HG03439 (cell line): ENCODE measurements at regions not wholly inside any gene's neighbourhood (a gene's known extent, or its start where the extent isn't known, plus 50 kb on each side); places are given as distances from the start of the nearest gene placed in this dataset.
"Not testable (repeated sequence)": the region's sequence is repeated elsewhere in the genome, so short reads cannot be mapped to it uniquely, and the experiment has no call there.

Experiments
- ATAC-seq: cut with Tn5 transposase; IDR thresholded peaks from one replicate; pipeline ENCODE4 v1.9.1; 2021; ENCODE audit warnings: mild to moderate bottlenecking, moderate library complexity; ENCODE audit not compliant: unreplicated experiment

GRCh38 chr4:9702019-9702418 lies 79.4 kb upstream of the DRD5 start:
- not testable (repeated sequence) for ATAC-seq

GRCh38 chr4:9702696-9703095 lies 78.7 kb upstream of the DRD5 start:
- ATAC-seq: not testable (repeated sequence)

- no peak for ATAC-seq
Measured at GRCh38 chr4:9703391-9703790, 78.0 kb upstream of the DRD5 start.

DNA sequence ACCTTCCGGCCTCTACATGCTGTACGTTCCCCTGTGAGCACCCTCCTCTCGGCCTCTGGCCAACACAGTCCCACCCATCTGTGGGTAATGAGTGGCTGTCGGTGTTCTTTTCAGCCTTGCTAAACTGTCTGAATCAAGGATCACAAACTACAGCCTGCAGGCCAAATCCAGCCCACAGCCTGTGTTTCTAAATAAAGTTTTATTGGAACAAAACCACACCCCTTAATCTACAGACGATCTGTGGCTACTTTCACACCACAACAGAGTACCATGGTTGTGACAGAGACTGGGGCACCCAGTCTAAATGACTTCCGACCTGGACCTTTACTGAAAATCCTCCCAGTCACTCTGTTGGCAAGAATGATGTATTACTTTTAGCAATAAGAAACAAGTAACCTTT lies 77.3 kb upstream of the DRD5 start:
- not testable (repeated sequence) for ATAC-seq

DNA sequence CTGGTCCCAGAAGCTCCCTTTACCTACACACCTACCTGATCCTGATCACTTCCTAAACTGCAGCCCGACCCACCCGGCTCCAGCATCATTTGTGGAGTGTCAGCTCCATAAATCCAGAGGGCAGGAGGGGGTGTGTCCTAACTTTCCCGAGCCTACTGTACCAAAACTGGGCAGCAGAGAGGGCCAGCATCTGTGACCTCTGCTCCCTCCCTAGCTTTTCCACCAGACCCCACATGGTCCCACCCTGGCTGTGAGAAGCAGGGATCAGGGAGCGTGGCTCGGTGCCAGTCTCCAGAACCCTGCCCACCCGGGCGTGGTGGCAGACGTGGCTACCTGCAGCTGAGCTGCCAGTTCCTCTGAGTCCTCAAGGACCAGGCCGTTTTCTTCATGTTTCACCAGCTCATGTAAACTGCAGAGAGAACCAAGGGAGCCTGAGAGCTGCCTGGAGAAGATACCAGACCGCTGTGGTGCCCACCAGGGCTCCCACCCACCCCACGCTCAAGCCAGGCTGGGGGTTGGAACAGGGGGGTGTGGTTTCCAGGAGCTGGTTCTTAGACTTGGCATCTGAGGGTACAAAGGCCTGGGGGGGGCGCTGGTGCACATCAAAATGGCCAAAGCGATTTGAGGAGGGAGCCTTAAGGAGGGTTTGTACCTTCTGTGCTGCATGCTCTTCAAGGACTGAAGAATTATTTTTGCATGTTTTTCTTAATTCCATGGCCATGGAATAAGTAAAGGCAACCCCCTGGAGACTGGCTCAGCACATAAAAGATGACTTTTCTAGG lies 76.7 kb upstream of the DRD5 start:
- no peak for ATAC-seq

GRCh38 chr4:9707281-9707680 lies 74.2 kb upstream of the DRD5 start:
- ATAC-seq: not testable (repeated sequence)

DNA sequence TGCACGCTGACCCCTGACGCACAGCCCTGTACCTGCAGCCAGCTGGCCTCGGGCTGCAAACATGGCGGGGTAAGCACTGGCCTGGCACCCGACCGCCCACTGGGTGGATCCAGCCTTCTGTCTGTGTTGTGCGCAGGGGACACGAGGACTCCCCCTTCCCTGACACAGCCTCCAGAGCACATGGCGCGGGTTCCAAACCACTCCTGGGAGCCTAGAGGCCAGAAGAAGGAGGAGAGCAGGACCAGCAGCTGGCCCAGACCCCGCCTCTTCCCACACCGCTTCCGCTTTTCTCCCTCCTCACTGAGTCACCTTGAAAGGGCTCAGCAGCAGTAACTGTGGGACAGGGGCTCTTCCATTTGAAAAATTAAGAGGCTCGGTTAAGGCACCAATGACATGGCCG lies 73.5 kb upstream of the DRD5 start:
- ATAC-seq: not testable (repeated sequence)

DNA sequence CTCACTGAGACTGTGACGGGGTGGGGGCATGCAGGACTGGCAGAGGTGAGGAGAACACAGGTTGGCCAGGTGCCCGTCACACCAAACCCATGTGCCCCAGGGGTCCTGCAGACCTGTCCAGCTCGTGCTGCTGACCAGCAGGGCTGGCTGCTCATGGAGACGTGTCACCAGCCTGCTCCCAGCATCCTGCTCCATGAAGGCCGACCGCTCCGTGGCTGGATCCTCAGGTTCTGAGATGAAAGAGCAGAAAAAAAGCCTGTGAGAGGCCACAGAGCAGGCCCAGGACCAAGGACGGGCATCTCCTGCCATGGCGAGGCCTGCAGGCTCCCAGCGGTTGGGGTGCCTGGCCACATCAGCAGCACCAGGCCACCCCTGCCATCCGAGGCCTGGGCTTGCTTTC lies 71.7 kb upstream of the DRD5 start:
- no peak for ATAC-seq

DNA sequence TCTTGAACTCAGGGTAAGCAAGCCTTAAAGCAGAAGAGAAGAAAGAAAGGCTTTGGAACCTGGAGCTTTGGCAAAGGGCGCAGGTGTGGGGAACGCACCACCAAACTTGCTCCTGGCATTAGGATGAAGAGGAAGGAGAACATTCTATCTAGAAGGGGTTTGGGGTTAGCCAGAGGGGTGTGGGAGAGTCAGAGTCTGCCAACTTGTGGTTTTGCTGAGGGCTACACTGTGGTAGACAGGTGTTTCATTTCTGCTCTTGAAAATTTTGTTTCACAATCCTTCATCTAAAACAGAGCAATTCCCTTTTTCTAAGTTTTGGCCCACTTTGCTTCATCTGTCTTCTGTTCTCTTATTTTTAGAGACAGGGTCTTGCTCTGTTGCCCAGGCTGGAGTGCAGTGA lies 66.2 kb upstream of the DRD5 start:
- not testable (repeated sequence) for ATAC-seq

DNA sequence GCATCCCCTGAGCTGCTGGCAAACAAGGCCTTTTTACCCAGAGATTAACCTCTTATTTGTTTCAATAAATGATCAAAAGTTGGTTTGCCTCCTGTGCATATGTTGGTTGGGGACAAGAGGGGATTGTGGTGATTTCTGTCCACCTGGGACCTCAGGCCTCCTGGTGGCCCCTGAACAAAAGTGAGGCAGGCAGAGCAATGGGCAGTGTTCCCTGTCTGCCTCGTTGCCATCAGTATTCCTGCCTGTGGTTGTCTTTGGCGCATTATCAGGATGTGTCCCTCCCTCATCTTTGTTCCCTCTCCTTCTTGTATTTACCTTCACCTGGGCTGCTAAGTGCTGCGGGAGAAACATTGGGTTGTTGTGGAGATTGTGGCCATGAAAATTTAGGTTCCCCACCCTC lies 65.3 kb upstream of the DRD5 start:
- no peak for ATAC-seq

DNA sequence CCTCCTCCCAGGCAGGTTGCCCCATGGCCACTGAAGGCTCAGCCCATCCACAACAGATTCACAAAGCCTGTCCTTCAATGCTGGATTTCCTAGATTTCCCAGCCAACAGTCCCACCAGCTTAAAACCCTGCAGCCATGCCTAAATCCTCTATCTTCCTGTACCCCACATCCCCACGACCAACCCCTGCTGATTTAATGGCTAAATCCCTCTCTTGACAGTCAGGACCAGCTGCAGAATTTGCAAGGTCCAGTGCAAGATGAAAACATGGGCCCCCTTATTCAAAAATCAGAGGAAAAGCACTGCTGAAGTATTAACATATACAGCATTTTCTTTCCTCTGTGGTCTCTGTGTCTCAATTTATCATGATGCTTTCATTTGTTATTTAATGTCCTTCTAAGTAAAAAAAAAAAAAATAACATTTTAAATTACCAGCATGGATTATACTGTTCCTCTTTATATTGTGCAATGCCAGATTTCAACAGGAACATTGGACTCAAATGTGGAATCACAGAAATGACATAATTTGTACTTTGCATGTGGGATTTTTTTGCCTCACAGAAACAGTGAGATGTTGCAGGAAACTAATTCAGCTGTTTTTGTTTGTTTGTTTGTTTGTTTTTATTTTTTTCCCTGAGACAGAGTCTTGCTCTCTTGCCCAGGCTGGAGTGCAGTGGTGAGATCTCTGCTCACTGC lies 63.0 kb upstream of the DRD5 start:
- not testable (repeated sequence) for ATAC-seq

GRCh38 chr4:9722131-9722530 lies 59.3 kb upstream of the DRD5 start:
- not testable (repeated sequence) for ATAC-seq
